ENCODE measurements at regions not wholly inside any gene's neighbourhood (a gene's known extent, or its start where the extent isn't known, plus 50 kb on each side); places are given as distances from the start of the nearest gene placed in this dataset.
A peak's percentile ranks its signal among the peaks of the same experiment; 100 is the strongest.

DNA sequence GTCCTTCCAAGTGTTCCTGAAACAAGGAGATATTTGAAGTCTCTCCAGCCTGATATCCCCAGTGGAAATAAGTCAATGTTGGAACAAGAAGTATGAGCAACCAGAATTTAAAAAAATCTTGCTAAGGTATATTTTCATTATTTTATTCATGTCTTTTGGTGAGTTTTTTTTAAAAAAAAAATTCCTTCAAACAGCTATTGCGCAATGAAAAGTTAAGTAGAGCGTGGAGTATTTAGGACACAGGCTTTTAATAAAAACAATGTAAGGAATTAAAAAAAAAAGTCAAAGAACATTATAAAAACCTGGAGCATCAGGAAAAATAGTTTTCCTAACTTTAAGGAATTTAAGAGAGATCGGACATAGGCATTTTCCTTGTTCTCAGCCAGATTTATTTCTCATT, 940.4 kb downstream of the KCNJ2 start:
- TF ChIP-seq TCF12 (IDR thresholded peaks at IDR 0.05; ENCODE audit: low read depth) = no peak
- TF ChIP-seq, protein P1, sequence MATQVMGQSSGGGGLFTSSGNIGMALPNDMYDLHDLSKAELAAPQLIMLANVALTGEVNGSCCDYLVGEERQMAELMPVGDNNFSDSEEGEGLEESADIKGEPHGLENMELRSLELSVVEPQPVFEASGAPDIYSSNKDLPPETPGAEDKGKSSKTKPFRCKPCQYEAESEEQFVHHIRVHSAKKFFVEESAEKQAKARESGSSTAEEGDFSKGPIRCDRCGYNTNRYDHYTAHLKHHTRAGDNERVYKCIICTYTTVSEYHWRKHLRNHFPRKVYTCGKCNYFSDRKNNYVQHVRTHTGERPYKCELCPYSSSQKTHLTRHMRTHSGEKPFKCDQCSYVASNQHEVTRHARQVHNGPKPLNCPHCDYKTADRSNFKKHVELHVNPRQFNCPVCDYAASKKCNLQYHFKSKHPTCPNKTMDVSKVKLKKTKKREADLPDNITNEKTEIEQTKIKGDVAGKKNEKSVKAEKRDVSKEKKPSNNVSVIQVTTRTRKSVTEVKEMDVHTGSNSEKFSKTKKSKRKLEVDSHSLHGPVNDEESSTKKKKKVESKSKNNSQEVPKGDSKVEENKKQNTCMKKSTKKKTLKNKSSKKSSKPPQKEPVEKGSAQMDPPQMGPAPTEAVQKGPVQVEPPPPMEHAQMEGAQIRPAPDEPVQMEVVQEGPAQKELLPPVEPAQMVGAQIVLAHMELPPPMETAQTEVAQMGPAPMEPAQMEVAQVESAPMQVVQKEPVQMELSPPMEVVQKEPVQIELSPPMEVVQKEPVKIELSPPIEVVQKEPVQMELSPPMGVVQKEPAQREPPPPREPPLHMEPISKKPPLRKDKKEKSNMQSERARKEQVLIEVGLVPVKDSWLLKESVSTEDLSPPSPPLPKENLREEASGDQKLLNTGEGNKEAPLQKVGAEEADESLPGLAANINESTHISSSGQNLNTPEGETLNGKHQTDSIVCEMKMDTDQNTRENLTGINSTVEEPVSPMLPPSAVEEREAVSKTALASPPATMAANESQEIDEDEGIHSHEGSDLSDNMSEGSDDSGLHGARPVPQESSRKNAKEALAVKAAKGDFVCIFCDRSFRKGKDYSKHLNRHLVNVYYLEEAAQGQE (IDR thresholded peaks at IDR 0.05; ENCODE audit: low read depth) = no peak
- TF ChIP-seq TAF1 (IDR thresholded peaks at IDR 0.05; ENCODE audit: low read depth) = no peak
- TF ChIP-seq FOXM1 (IDR thresholded peaks at IDR 0.05; ENCODE audit: borderline replicate concordance, low read depth) = no peak
- no peak for TF ChIP-seq CREB1 (IDR thresholded peaks at IDR 0.05; ENCODE audit: low read depth)
- TF ChIP-seq, protein P2, sequence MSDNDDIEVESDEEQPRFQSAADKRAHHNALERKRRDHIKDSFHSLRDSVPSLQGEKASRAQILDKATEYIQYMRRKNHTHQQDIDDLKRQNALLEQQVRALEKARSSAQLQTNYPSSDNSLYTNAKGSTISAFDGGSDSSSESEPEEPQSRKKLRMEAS (IDR thresholded peaks at IDR 0.05) = no peak
- no peak for TF ChIP-seq YY1 (IDR thresholded peaks at IDR 0.05; ENCODE audit: low read depth)
- TF ChIP-seq EP300 (IDR thresholded peaks at IDR 0.05; ENCODE audit: borderline replicate concordance) = no peak
- no peak for TF ChIP-seq TEAD4 (IDR thresholded peaks at IDR 0.05)
- peak; percentile 98 for TF ChIP-seq CEBPB (IDR thresholded peaks at IDR 0.05)
- TF ChIP-seq, protein P3, sequence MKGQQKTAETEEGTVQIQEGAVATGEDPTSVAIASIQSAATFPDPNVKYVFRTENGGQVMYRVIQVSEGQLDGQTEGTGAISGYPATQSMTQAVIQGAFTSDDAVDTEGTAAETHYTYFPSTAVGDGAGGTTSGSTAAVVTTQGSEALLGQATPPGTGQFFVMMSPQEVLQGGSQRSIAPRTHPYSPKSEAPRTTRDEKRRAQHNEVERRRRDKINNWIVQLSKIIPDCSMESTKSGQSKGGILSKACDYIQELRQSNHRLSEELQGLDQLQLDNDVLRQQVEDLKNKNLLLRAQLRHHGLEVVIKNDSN (IDR thresholded peaks at IDR 0.05) = no peak
- TF ChIP-seq RAD21 (IDR thresholded peaks at IDR 0.05; ENCODE audit: low read depth) = no peak
